Liver (tissue), 8 donors: ENCODE measurements at regions not wholly inside any gene's neighbourhood (a gene's known extent, or its start where the extent isn't known, plus 50 kb on each side); places are given as distances from the start of the nearest gene placed in this dataset.

ENCODE experiments used
- DNase-seq: peaks from one replicate; pipeline ENCODE4 v3.0.0-alpha.2; 2017; ENCODE audit warnings: low spot score
- H3K27ac ChIP-seq, 2 donors: one replicate each; pipeline ENCODE4 v1.7.0; 2013; ENCODE audit warnings: inconsistent platforms in 2 of 2, low read length in 2 of 2, control low read depth in 1 of 2, low read depth in 1 of 2, mild to moderate bottlenecking in 1 of 2
- H3K27me3 ChIP-seq, 4 donors: one replicate each; pipeline versions ENCODE4 v1.6.1 to v1.7.0; 2013; ENCODE audit warnings: low read length in 3 of 4, inconsistent platforms in 1 of 4, mild to moderate bottlenecking in 1 of 4, moderate library complexity in 1 of 4; ENCODE audit not compliant: control insufficient read depth in 4 of 4, insufficient read depth in 4 of 4
- H3K36me3 ChIP-seq, 4 donors: one replicate each; pipeline versions ENCODE4 v1.6.1 to v1.7.0; 2013; ENCODE audit warnings: low read length in 3 of 4, mild to moderate bottlenecking in 3 of 4, low read depth in 1 of 4, moderate library complexity in 1 of 4; ENCODE audit not compliant: control insufficient read depth in 4 of 4, insufficient read depth in 3 of 4
- H3K4me1 ChIP-seq, 4 donors: one replicate each; pipeline versions ENCODE4 v1.6.1 to v1.7.0; 2013; ENCODE audit warnings: low read length in 3 of 4, mild to moderate bottlenecking in 3 of 4, moderate library complexity in 1 of 4; ENCODE audit not compliant: control insufficient read depth in 4 of 4, insufficient read depth in 4 of 4
- H3K4me3 ChIP-seq, 3 donors: one replicate each; pipeline versions ENCODE4 v1.6.1 to v1.7.0; 2013; ENCODE audit warnings: low read length in 3 of 3, control low read depth in 1 of 3, low read depth in 1 of 3, mild to moderate bottlenecking in 1 of 3
- H3K9ac ChIP-seq, 2 donors: one replicate each; pipeline ENCODE4 v1.7.0; 2013; ENCODE audit warnings: low read length in 2 of 2, mild to moderate bottlenecking in 2 of 2, moderate library complexity in 2 of 2, control low read depth in 1 of 2, low read depth in 1 of 2
- H3K9me3 ChIP-seq, 4 donors: one replicate each; pipeline versions ENCODE4 v1.6.1 to v1.7.0; 2013; ENCODE audit warnings: low read length in 3 of 4; ENCODE audit not compliant: control insufficient read depth in 4 of 4
- ATF3 ChIP-seq: IDR thresholded peaks from 2 replicates; pipeline ENCODE4 v1.6.1; 2016; ENCODE audit warnings: antibody characterized with exemption
- CTCF ChIP-seq: fragments of 150-350 bp; IDR thresholded peaks from 2 replicates; pipeline ENCODE4 v1.5.1; 2017; ENCODE audit warnings: improper control_type of control experiment, low read depth, low read length; ENCODE audit not compliant: missing input control
- EGR1 ChIP-seq, 2 donors: IDR thresholded peaks; 2 replicates each; pipeline ENCODE4 v1.6.1; 2016 to 2018; ENCODE audit warnings: antibody characterized with exemption in 2 of 2, low read depth in 2 of 2
- FOXA2 ChIP-seq: IDR thresholded peaks from 2 replicates; pipeline ENCODE4 v1.6.1; 2016; ENCODE audit warnings: antibody characterized with exemption
- GABPA ChIP-seq, 2 donors: IDR thresholded peaks in 1 of 2; conservative IDR thresholded peaks in 1 of 2; 2 replicates each; pipeline ENCODE4 v1.6.1; 2016; ENCODE audit warnings: antibody characterized with exemption in 2 of 2, mild to moderate bottlenecking in 1 of 2, moderate library complexity in 1 of 2
- HNF4A ChIP-seq, 2 donors: conservative IDR thresholded peaks; 2 replicates each; pipeline ENCODE4 v1.6.1; 2016; ENCODE audit warnings: antibody characterized with exemption in 2 of 2, mild to moderate bottlenecking in 2 of 2
- HNF4G ChIP-seq: IDR thresholded peaks from 2 replicates; pipeline ENCODE4 v1.6.1; 2016; ENCODE audit warnings: antibody characterized with exemption
- JUND ChIP-seq, 2 donors: IDR thresholded peaks; 2 replicates each; pipeline ENCODE4 v1.6.1; 2016; ENCODE audit warnings: antibody characterized with exemption in 2 of 2
- RAD21 ChIP-seq, 2 donors: IDR thresholded peaks; 2 replicates each; pipeline ENCODE4 v1.6.1; 2016; ENCODE audit warnings: antibody characterized with exemption in 2 of 2, mild to moderate bottlenecking in 2 of 2
- REST ChIP-seq: IDR thresholded peaks from 2 replicates; pipeline ENCODE4 v1.6.1; 2016; ENCODE audit warnings: antibody characterized with exemption, mild to moderate bottlenecking
- RXRA ChIP-seq, 2 donors: IDR thresholded peaks; 2 replicates each; pipeline ENCODE4 v1.6.1; 2017 to 2018; ENCODE audit warnings: antibody characterized with exemption in 2 of 2, mild to moderate bottlenecking in 1 of 2
- TAF1 ChIP-seq: conservative IDR thresholded peaks from 2 replicates; pipeline ENCODE4 v1.6.1; 2016; ENCODE audit warnings: antibody characterized with exemption, mild to moderate bottlenecking
- YY1 ChIP-seq: IDR thresholded peaks from 2 replicates; pipeline ENCODE4 v1.6.1; 2016; ENCODE audit warnings: antibody characterized with exemption, mild to moderate bottlenecking
- ZBTB33 ChIP-seq: IDR thresholded peaks from 2 replicates; pipeline ENCODE4 v1.6.1; 2016; ENCODE audit warnings: antibody characterized with exemption
- WGBS: extraction: QIAGEN DNeasy Blood & Tissue Kit; methylation state at CpG from one replicate; pipeline ENCODE4 v1.1.7; 2013; 5-methylcytosine and 5-hydroxymethylcytosine counted together
- donor health status: healthy.
- donor health status: healthy.
- donor health status: healthy.
- donor health status: healthy.
- donor health status: healthy.

- no peak for DNase-seq
- Histone ChIP-seq H3K27ac (no peak overlapping the region), H3K9me3 (no peaks in the 10 kb centered on the region), H3K36me3 (no peaks in the 10 kb centered on the region), H3K9ac (no peak overlapping the region), H3K4me3 (no peak overlapping the region), H3K4me1 (no peaks in the 10 kb centered on the region), H3K27me3 (peaks cover 0 to 3% (median 2%) of the 10 kb centered on the region in 4 donors)
- 63% methylated on average over 9 of the region's 9 CpGs for WGBS
- peak; percentile 0 for TF ChIP-seq CTCF
- TF ChIP-seq REST, result no peak
Measured at GRCh38 chr19:29084266-29084665, 128.7 kb downstream of the UQCRFS1 start.

- peaks cover 0 to 3% (median 2%) of the 10 kb centered on the region in 4 donors for H3K27me3 ChIP-seq
- no peaks in the 10 kb centered on the region for H3K36me3 ChIP-seq
- no peaks in the 10 kb centered on the region for H3K4me1 ChIP-seq
- no peak for TF ChIP-seq YY1
- TF ChIP-seq HNF4G, result no peak
- TF ChIP-seq ATF3, result no peak
- TF ChIP-seq FOXA2, result no peak
- no peak for TF ChIP-seq EGR1 (IDR thresholded peaks at IDR 0.05; ENCODE audit: low read depth in 2 of 2)
- no peak for TF ChIP-seq ZBTB33
- TF ChIP-seq TAF1, result no peak
- no peak for TF ChIP-seq RAD21 (IDR thresholded peaks at IDR 0.05)
- TF ChIP-seq GABPA (IDR thresholded peaks at IDR 0.05 in 1 of 2, conservative IDR thresholded peaks at IDR 0.05 in 1 of 2), result no peak
- TF ChIP-seq HNF4A (conservative IDR thresholded peaks at IDR 0.05), result no peak
- no peak for TF ChIP-seq RXRA (IDR thresholded peaks at IDR 0.05)
- no peak for TF ChIP-seq CTCF
- TF ChIP-seq JUND (IDR thresholded peaks at IDR 0.05), result no peak
- H3K4me3 ChIP-seq, result no peak overlapping the region
- DNase-seq, result no peak
- H3K27ac ChIP-seq, result no peak overlapping the region
- no peaks in the 10 kb centered on the region for H3K9me3 ChIP-seq
- H3K9ac ChIP-seq, result no peak overlapping the region
- WGBS, result 79% methylated on average over 6 of the region's 6 CpGs
Measured at GRCh38 chr19:29083863-29084262, 129.1 kb downstream of the UQCRFS1 start.
